ENCODE measurements at regions not wholly inside any gene's neighbourhood (a gene's known extent, or its start where the extent isn't known, plus 50 kb on each side); places are given as distances from the start of the nearest gene placed in this dataset.

- 50 to 59% (median 50%) methylated on average over 3 of the region's 3 CpGs for WGBS, 3 donors
- ATAC-seq, result no peak
- intact Hi-C loops (cut with DNase I), result loop anchor here (5.0 to 10.0 kb wide), 3 partner anchors 89 to 322 kb away; no protein-coding TSS in a partner anchor
- Histone ChIP-seq H3K4me1 (no peaks in the 10 kb centered on the region), H3K9me3 (no peaks in the 10 kb centered on the region), H3K27ac (no peak overlapping the region), H3K27me3 (ENCODE audit: insufficient read depth in 3 of 3, low read length in 2 of 3) (no peaks in the 10 kb centered on the region), H3K4me3 (no peak overlapping the region), H3K36me3 (ENCODE audit: insufficient read depth in 1 of 2, low read depth in 1 of 2) (no peaks in the 10 kb centered on the region)
- TF ChIP-seq CTCF (IDR thresholded peaks at IDR 0.05), result no peak
- no peak for DNase-seq
Measured at GRCh38 chr1:84756455-84757082, 66.3 kb upstream of the SSX2IP start.

DNA sequence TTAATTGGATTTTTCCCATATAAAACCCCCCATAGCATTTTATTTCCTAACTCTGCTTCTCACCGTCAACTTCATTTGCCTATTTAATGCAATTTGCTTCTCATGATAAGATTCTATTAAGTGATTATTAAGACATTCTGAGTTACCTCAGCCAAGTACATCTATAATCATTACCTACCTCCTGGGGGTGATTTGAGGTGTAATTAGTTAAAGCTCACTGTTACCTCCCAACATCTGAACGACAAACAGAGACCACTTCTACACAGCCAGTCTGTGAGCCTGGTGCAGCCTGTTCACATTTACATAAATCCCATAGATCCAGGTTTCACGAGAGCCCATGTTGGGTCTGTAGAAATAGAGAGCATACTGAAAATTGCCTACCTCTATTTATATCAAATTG is 65.7 kb upstream of the SSX2IP start:
- ATAC-seq, result no peak
- Histone ChIP-seq H3K4me1 (no peaks in the 10 kb centered on the region), H3K9me3 (no peaks in the 10 kb centered on the region), H3K27ac (no peak overlapping the region), H3K4me3 (no peak overlapping the region), H3K27me3 (ENCODE audit: insufficient read depth in 3 of 3, low read length in 2 of 3) (peaks cover 0 to under 1% (median 0%) of the 10 kb centered on the region in 3 donors), H3K36me3 (ENCODE audit: insufficient read depth in 1 of 2, low read depth in 1 of 2) (no peaks in the 10 kb centered on the region)
- no peak for TF ChIP-seq CTCF (IDR thresholded peaks at IDR 0.05)
- intact Hi-C loops (cut with DNase I), result loop anchor here (5.0 to 10.0 kb wide), 3 partner anchors 89 to 321 kb away; no protein-coding TSS in a partner anchor
- WGBS, 3 donors, result 64 to 73% (median 67%) methylated on average over 3 of the region's 3 CpGs
- DNase-seq, result no peak

- intact Hi-C loops (cut with DNase I), result loop anchor here (5.0 to 10.0 kb wide), 3 partner anchors 88 to 320 kb away; no protein-coding TSS in a partner anchor
- 85 to 92% (median 89%) methylated on average over 8 of the region's 8 CpGs for WGBS, 3 donors
- ATAC-seq (no peak), DNase-seq (no peak)
- Histone ChIP-seq H3K4me3 (no peak overlapping the region), H3K4me1 (no peaks in the 10 kb centered on the region), H3K27ac (no peak overlapping the region), H3K36me3 (ENCODE audit: insufficient read depth in 1 of 2, low read depth in 1 of 2) (no peaks in the 10 kb centered on the region), H3K27me3 (ENCODE audit: insufficient read depth in 3 of 3, low read length in 2 of 3) (peaks cover 0 to 3% (median 0%) of the 10 kb centered on the region in 3 donors), H3K9me3 (no peaks in the 10 kb centered on the region)
- no peak for TF ChIP-seq CTCF (IDR thresholded peaks at IDR 0.05)
Measured at GRCh38 chr1:84755216-84755615, 65.0 kb upstream of the SSX2IP start.

DNA sequence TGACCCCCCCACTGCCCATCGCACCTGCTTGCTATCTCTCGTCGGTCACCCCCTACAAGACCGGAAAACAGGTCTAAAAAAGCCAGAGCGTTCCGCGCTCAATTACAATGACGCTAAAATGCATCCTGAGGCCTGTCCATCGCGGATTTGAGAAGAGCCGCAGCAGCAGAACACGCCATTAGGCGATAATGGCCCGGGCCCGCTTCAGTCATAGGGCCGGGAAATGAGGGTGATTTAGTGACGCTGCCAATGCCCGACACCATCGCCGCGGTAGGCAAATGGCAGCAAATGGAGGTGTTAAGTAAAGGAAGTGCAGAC is 64.1 kb upstream of the SSX2IP start:
- Histone ChIP-seq H3K27me3 (ENCODE audit: insufficient read depth in 3 of 3, low read length in 2 of 3) (peaks cover 0 to 3% (median 0%) of the 10 kb centered on the region in 3 donors), H3K4me1 (no peaks in the 10 kb centered on the region), H3K9me3 (no peaks in the 10 kb centered on the region), H3K36me3 (ENCODE audit: insufficient read depth in 1 of 2, low read depth in 1 of 2) (no peaks in the 10 kb centered on the region), H3K4me3 (no peak overlapping the region), H3K27ac (no peak overlapping the region)
- ATAC-seq, result no peak
- 50 to 51% (median 50%) methylated on average over 21 of the region's 21 CpGs for WGBS, 3 donors
- intact Hi-C loops (cut with DNase I), result loop anchor here (5.0 to 10.0 kb wide), 3 partner anchors 90 to 320 kb away; no protein-coding TSS in a partner anchor
- no peak for TF ChIP-seq CTCF (IDR thresholded peaks at IDR 0.05)
- DNase-seq, result no peak

All from psoas muscle (tissue), 7 donors.